NOMO-1 treated with DMSO at 0.1 percent for 48 hours (cell line): ENCODE measurements at regions not wholly inside any gene's neighbourhood (a gene's known extent, or its start where the extent isn't known, plus 50 kb on each side); places are given as distances from the start of the nearest gene placed in this dataset.
"Not testable (repeated sequence)": the region's sequence is repeated elsewhere in the genome, so short reads cannot be mapped to it uniquely, and the experiment has no call there.

Experiments used
- DNase-seq: peaks from one replicate; lab custom pipeline; 2025; ENCODE audit not compliant: unreplicated experiment; lab: John Stamatoyannopoulos, UW

DNA sequence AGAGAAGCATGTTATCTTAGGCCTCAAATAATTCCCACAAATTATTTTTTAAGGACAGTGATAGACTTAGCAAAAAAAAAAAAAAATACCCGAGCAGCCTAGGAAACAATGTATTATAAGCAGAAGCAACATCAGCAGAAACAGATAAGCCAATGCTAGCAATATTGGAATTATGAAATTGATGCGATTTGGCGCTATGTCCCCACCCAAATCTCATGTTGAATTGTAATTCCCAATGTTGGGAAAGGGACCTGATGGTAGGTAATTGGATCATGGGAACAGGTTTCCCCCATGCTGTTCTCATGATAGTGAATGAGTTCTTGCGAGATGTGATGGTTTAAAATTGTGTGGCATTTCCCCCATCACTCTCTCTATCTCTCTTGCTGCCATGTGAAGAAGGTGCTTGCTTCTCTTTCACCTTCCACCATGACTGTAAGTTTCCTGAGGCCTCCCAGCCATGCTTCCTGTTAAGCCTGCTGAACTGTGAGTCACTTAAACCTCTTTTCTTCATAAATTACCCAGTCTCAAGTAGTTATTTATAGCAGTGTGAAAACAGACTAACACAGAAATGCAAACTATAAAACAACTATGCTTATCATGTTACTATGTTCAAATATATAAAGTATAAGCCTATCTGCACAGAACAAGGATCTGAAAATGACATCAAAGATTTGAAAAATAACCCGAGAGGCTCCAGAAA is 75.6 kb upstream of the HIVEP3 start:
- no peak for DNase-seq

DNA sequence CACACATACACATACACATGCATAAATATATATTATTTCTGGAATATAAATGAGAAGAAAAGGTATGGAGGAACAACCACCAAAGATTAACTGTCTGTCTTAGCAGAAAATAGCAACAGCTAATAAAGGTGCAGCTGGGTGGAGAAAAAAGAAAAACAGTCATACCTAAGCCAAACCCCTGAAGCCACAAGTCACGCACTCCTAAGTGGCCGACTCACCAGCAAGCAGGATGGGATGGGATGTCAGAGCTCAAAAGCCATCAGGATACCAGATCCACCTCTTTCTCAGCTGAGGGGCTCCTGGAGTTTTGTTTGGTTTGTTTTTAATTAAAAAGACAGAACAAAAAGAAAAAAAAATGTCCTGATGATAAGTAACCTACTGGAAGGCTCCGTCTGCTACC is 64.7 kb upstream of the HIVEP3 start:
- no peak for DNase-seq

DNA sequence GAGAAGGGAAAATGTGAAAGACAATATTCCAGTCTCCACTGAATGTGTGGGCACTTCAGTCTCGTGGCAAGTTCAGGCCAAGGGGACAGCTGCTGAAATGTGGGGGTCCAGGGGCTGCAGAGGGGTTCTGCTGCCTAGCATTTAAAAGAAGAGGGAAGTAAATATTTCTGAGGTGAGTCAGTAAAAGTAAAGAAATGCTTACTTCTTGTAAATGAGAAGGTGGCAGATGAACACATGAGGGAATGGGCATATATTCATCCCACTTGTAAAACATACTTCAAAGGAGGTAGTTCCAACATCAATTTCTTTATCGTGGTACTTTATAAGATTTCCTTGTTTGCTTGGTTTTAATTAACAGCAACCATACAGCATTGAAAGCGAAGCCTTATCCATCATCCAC is 63.1 kb upstream of the HIVEP3 start:
- no peak for DNase-seq

DNA sequence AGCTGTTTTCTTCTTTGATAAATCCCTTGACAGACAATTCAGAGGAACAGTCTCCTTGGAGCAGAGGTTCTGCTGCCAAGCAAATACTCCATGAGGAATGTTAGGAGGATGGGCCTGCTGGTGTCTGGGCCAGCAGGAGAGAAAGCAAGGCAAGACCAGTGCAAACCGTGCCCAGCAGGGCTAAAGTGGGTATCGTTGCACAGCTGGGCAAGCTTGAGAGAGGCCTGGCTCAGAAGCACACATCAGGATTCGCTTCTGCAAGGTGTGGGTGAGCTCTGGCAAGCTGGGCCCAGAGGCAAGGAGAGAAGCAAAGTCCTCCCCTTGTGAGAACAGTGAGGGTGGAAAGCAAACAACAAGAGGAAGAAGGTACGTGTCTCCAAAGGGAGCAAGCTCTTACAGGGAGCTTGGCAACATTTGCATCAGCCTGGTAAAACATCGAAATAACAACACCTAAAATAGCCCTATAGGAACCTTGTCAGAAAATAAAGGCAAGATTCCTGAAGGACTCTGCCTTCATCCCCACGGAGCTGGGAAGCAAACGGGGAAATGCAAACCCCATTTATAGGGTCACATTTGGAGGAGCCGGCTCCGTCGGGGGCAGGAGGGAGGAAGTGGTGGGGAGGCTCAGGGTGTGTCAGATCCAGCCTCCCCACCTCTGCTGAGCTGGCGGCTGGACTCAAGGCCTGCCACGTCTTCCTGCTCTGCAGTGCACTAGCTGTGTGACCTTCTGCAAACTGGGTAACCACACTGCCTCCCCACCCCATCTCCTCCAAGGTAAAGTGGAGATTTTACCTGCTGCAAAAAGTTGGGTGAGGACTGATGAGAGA is 62.3 kb upstream of the HIVEP3 start:
- DNase-seq = peak; percentile 2

DNA sequence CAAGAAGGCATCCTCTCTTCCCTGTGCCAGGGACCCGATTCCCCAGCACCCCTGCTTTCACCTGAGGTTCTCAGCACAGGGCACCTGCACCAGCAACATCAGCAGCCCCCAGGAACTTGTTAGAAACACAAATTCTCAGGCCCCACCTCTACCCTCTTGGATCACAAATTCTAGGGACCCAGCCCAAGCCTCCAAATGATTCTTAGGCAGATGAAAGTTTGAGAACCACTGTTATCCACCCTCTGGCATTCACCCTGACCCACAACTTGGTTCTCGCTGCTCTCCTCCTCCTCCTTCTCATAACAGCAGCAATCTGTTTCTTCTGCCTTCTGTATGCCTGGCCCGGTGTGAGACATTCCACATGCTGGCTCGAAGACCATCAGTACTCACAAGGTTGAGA is 60.3 kb upstream of the HIVEP3 start:
- no peak for DNase-seq

DNA sequence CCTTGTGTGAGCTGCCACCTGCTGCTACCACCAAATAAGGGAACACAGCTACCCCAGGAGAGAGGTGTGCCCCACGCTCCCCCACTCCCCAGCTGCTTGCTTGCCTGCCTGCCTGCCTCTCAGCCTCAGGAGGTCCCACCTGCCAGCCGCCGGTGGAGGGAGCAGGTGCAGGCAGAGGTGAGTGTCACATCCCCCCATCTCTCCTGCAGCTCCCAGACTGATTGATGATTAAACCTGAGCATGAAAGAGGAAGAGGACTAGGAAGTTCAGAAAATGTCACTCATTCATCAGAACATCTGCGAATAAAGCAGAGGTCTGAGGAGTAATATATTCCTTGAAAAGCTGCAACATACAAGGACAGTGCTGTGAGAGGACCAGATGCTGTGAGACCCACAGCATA is 58.6 kb upstream of the HIVEP3 start:
- no peak for DNase-seq

DNA sequence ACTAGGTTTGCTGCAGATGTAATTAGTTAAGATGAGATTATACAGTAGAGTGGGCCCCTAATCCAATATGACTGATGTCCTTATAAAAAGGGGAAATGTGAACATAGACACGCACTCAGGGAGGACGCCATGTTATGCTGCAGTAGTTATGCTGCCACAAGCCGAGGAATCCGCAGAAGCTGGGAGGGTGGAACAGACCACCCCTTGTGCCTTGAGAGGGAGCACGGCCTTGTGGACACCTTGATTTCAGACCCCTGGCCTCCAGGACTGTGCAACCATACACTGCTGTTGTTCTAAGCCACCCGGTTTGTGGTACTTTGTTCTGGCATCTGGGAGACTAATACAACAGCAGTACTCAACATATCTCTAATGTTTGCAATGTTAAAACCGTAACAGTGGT is 57.9 kb upstream of the HIVEP3 start:
- DNase-seq = no peak

DNA sequence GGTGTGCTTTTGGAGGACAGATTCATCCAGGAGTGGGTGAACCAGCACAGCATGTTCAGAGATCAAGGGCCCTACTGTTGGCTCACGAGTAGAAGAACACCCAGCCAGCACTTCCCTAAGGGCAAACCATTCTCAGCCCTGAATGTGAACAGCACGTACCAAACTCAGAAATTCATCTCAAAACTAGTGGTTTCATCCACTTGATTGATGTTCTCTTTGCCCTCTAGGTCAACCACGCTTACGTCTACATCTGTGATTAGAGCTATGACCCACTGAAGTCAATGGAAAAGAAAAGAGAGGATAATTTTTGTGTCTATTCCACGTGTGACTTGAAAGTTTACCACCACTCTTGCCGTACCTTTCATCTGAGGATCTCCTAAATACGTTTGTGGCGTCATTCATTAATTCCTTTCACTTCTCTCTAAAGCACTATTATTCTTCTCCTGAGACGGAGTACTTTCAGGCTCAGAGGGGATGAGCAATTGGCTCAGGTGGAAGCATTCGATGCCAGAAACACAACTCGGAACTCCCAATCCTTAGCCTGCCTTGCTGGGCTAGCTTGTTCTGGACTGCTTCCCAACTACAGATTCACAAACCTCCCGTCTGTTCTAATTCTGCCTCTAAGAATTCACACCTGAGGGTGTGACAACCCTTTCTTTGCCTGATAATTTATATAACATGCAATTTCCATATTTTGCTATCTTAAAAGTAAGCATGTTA is 57.3 kb upstream of the HIVEP3 start:
- no peak for DNase-seq

DNA sequence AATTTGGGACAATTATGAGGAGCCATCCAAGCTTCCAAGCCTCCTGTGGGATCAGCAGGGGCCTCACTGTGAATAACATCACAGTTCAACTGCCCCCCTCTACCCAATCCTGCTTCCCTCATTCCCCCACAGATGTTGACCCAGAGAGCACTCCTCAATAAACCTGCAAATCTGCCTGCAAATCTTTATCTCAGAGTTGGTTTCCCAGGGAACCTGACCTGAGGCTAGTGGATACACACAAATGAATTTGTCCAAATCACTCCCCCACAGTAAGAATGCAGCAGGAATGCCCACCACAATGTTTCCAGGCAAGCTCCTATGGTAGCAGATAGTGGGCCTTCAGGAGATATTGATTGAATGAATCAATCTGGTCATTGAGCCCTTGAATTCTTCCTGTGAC is 56.4 kb upstream of the HIVEP3 start:
- no peak for DNase-seq

DNA sequence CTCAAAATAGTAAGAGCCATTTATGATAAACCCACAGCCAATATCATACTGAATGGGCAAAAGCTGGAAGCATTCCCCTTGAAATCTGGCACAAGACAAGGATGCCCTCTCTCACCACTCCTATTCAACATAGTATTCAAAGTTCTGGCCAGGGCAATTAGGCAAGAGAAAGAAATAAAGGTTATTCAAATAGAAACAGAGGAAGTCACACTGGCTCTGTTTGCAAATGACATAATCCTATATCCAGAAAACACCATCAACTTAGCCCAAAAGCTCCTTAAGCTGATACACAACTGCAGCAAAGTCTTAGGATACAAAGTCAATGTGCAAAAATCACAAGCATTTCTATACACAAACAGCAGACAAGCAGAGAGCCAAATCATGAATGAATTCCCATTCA is 49.8 kb upstream of the HIVEP3 start:
- DNase-seq = not testable (repeated sequence)
